Fibroblast of lung (primary cell): ENCODE measurements at regions not wholly inside any gene's neighbourhood (a gene's known extent, or its start where the extent isn't known, plus 50 kb on each side); places are given as distances from the start of the nearest gene placed in this dataset.

Experiments used
- CTCF ChIP-seq, 2 donors: IDR thresholded peaks in 1 of 2; conservative IDR thresholded peaks in 1 of 2; 1 replicate in 1 of 2; 2 replicates in 1 of 2; pipeline ENCODE4 v1.5.1; 2011 to 2012; ENCODE audit warnings: low read length in 2 of 2, control low read depth in 1 of 2, inconsistent platforms in 1 of 2, low read depth in 1 of 2, mild to moderate bottlenecking in 1 of 2
- EZH2 ChIP-seq: IDR thresholded peaks from 2 replicates; pipeline ENCODE4 v1.5.1; 2012; ENCODE audit warnings: low read length, control low read depth, mild to moderate bottlenecking; ENCODE audit errors: missing control alignments

- TF ChIP-seq EZH2 (no peak), CTCF (conservative IDR thresholded peaks at IDR 0.05 in 1 of 2, IDR thresholded peaks at IDR 0.05 in 1 of 2; ENCODE audit: low read depth in 1 of 2, low read length in 2 of 2) (no peak)
These were observed 79.9 kb upstream of the LHX5 start for GRCh38 chr12:113551563-113551962.
